ENCODE measurements at regions not wholly inside any gene's neighbourhood (a gene's known extent, or its start where the extent isn't known, plus 50 kb on each side); places are given as distances from the start of the nearest gene placed in this dataset.

DNA sequence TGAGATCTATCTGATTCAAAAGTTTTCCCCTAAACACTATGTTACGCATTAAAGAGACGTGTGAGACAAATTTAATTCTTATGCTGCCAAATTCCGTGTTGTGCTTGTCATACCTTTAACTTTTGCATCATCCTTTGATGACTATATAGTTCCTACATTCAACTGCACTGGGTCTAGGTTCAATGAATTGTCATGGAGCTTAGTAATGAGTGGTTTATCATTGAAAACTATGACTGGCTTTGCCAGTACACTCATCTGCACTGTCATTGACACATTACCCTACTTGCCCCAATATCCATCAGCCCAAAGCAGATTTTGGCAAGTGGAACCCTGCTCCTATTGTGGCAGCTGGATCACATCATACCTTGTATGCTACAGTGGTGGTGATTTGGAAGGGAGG is 882.9 kb upstream of the SLIT2 start:
- TF ChIP-seq EZH2phosphoT487 (IDR thresholded peaks at IDR 0.05; ENCODE audit: borderline replicate concordance, low read depth), result no peak
- TF ChIP-seq RAD21 (IDR thresholded peaks at IDR 0.05; ENCODE audit: low read length), result no peak

All from SK-N-SH (cell line).